H9 (cell line): ENCODE measurements at regions not wholly inside any gene's neighbourhood (a gene's known extent, or its start where the extent isn't known, plus 50 kb on each side); places are given as distances from the start of the nearest gene placed in this dataset.

Experiments used
- DNase-seq: peaks from one replicate; pipeline ENCODE4 v3.0.0-alpha.2; 2017
- H2AFZ ChIP-seq: one replicate; pipeline ENCODE4 v1.6.1; 2013; ENCODE audit warnings: mild to moderate bottlenecking, low read length, control low read depth, moderate library complexity
- H2AK5ac ChIP-seq: 2 replicates; pipeline ENCODE4 v1.6.1; 2013; ENCODE audit warnings: low read length, control low read depth, mixed read lengths; ENCODE audit not compliant: insufficient read length
- H2BK120ac ChIP-seq: one replicate; pipeline ENCODE4 v1.6.1; 2013; ENCODE audit warnings: low read depth, mild to moderate bottlenecking, low read length, control low read depth, inconsistent platforms; ENCODE audit not compliant: poor library complexity, severe bottlenecking
- H2BK12ac ChIP-seq: 2 replicates; pipeline ENCODE4 v1.6.1; 2013; ENCODE audit warnings: low read length, control low read depth, mixed read lengths, low read depth; ENCODE audit not compliant: insufficient read length
- H2BK15ac ChIP-seq: 2 replicates; pipeline ENCODE4 v1.6.1; 2013; ENCODE audit warnings: low read depth, low read length, control low read depth
- H2BK20ac ChIP-seq: one replicate; pipeline ENCODE4 v1.6.1; 2013; ENCODE audit warnings: low read depth, mild to moderate bottlenecking, low read length, control low read depth, inconsistent platforms; ENCODE audit not compliant: poor library complexity, severe bottlenecking
- H2BK5ac ChIP-seq: 2 replicates; pipeline ENCODE4 v1.6.1; 2013; ENCODE audit warnings: low read length, control low read depth, mixed read lengths; ENCODE audit not compliant: insufficient read length
- H3K14ac ChIP-seq: 2 replicates; pipeline ENCODE4 v1.6.1; 2013; ENCODE audit warnings: low read length, control low read depth; ENCODE audit not compliant: insufficient read depth
- H3K18ac ChIP-seq: 2 replicates; pipeline ENCODE4 v1.6.1; 2013; ENCODE audit warnings: low read depth, mild to moderate bottlenecking, mixed read lengths, low read length, control low read depth; ENCODE audit not compliant: insufficient read length
- H3K23ac ChIP-seq: 2 replicates; pipeline ENCODE4 v1.6.1; 2013; ENCODE audit warnings: low read length, control low read depth, mixed read lengths, low read depth; ENCODE audit not compliant: insufficient read length
- H3K23me2 ChIP-seq: 2 replicates; pipeline ENCODE4 v1.6.1; 2013; ENCODE audit warnings: low read depth, mild to moderate bottlenecking, mixed read lengths, low read length, control low read depth; ENCODE audit not compliant: insufficient read length, poor library complexity, severe bottlenecking
- H3K27ac ChIP-seq: 2 replicates; pipeline ENCODE4 v1.5.1; 2013; ENCODE audit warnings: low read length, control low read depth, mixed read lengths, low read depth; ENCODE audit not compliant: insufficient read length
- H3K27me3 ChIP-seq: 2 replicates; pipeline ENCODE4 v1.6.1; 2013; ENCODE audit warnings: low read length, control low read depth, inconsistent platforms; ENCODE audit not compliant: insufficient read depth
- H3K4ac ChIP-seq: 2 replicates; pipeline ENCODE4 v1.6.1; 2013; ENCODE audit warnings: low read depth, mild to moderate bottlenecking, control low read depth, inconsistent platforms, low read length, moderate library complexity
- H3K4me1 ChIP-seq: 2 replicates; pipeline ENCODE4 v1.6.1; 2013; ENCODE audit warnings: low read length, control low read depth, inconsistent platforms; ENCODE audit not compliant: insufficient read depth
- H3K4me2 ChIP-seq: 2 replicates; pipeline ENCODE4 v1.6.1; 2013; ENCODE audit warnings: low read length, control low read depth, mixed read lengths; ENCODE audit not compliant: insufficient read length, insufficient read depth
- H3K56ac ChIP-seq: 2 replicates; pipeline ENCODE4 v1.6.1; 2013; ENCODE audit warnings: low read depth, mild to moderate bottlenecking, mixed read lengths, low read length, control low read depth; ENCODE audit not compliant: insufficient read length
- H3K79me1 ChIP-seq: 2 replicates; pipeline ENCODE4 v1.6.1; 2013; ENCODE audit warnings: low read depth, mild to moderate bottlenecking, moderate library complexity, low read length, control low read depth, inconsistent platforms; ENCODE audit not compliant: insufficient read depth, poor library complexity, severe bottlenecking
- H3K79me2 ChIP-seq: 2 replicates; pipeline ENCODE4 v1.6.1; 2013; ENCODE audit warnings: low read length, control low read depth, inconsistent platforms; ENCODE audit not compliant: insufficient read depth
- H3K9ac ChIP-seq: 2 replicates; pipeline ENCODE4 v1.6.1; 2013; ENCODE audit warnings: low read length, control low read depth, mixed read lengths; ENCODE audit not compliant: insufficient read length; ENCODE audit errors: extremely low read depth
- H3K9me3 ChIP-seq: one replicate; pipeline ENCODE4 v1.6.1; 2013; ENCODE audit warnings: low read depth, low read length, inconsistent platforms; ENCODE audit not compliant: control insufficient read depth
- H3T11ph ChIP-seq: one replicate; pipeline ENCODE4 v1.6.1; 2013; ENCODE audit warnings: mild to moderate bottlenecking, low read length, control low read depth, inconsistent platforms
- H4K20me1 ChIP-seq: one replicate; pipeline ENCODE4 v1.6.1; 2013; ENCODE audit not compliant: control insufficient read depth, insufficient read length, insufficient read depth
- H4K5ac ChIP-seq: 2 replicates; pipeline ENCODE4 v1.6.1; 2013; ENCODE audit warnings: low read depth, mild to moderate bottlenecking, mixed read lengths, low read length, control low read depth; ENCODE audit not compliant: insufficient read length
- H4K8ac ChIP-seq: replicated peaks from 2 replicates; pipeline ENCODE4 v1.6.1; 2013; ENCODE audit warnings: low read length, control low read depth, mixed read lengths, low read depth; ENCODE audit not compliant: insufficient read length
- H4K91ac ChIP-seq: 2 replicates; pipeline ENCODE4 v1.6.1; 2013; ENCODE audit warnings: low read depth, mild to moderate bottlenecking, moderate library complexity, mixed read lengths, low read length, control low read depth; ENCODE audit not compliant: insufficient read length
- H3K27ac Mint-ChIP-seq, 3 experiments: 2 replicates in 2 of 3; 3 replicates in 1 of 3; pipeline ENCODE4 v1.8.0; 2020 to 2021; ENCODE audit warnings: mixed read lengths in 3 of 3, mild to moderate bottlenecking in 1 of 3, moderate library complexity in 1 of 3
- H3K27me3 Mint-ChIP-seq: 2 replicates; pipeline ENCODE4 v1.8.0; 2021; ENCODE audit warnings: low read depth, mild to moderate bottlenecking, moderate library complexity, mixed read lengths
- H3K36me3 Mint-ChIP-seq, 3 experiments: 2 replicates in 2 of 3; 3 replicates in 1 of 3; pipeline ENCODE4 v1.8.0; 2020 to 2021; ENCODE audit warnings: low read depth in 3 of 3, mixed read lengths in 3 of 3; ENCODE audit not compliant: insufficient read depth in 1 of 3
- H3K4me1 Mint-ChIP-seq, 2 experiments: 2 replicates each; pipeline ENCODE4 v1.8.0; 2020; ENCODE audit warnings: mixed read lengths in 2 of 2
- H3K4me3 Mint-ChIP-seq, 2 experiments: 2 replicates in 1 of 2; 3 replicates in 1 of 2; pipeline ENCODE4 v1.8.0; 2020 to 2021; ENCODE audit warnings: mild to moderate bottlenecking in 2 of 2, mixed read lengths in 2 of 2, moderate library complexity in 1 of 2
- H3K9me3 Mint-ChIP-seq, 2 experiments: 2 replicates in 1 of 2; 3 replicates in 1 of 2; pipeline ENCODE4 v1.8.0; 2020; ENCODE audit warnings: mild to moderate bottlenecking in 2 of 2, mixed read lengths in 2 of 2, moderate library complexity in 1 of 2
- WGBS: extraction: QIAGEN DNeasy Blood & Tissue Kit; methylation state at CpG from one replicate; pipeline ENCODE4 v1.1.7; 2013; ENCODE audit warnings: missing lambda C conversion rate, low lambda C conversion rate, mixed read lengths; ENCODE audit not compliant: insufficient read length; ENCODE audit errors: extremely low coverage; 5-methylcytosine and 5-hydroxymethylcytosine counted together
- TF ChIP-seq, protein P1 (sequence below): fragments of 200-600 bp; sonication (generic); conservative IDR thresholded peaks from 3 replicates; pipeline ENCODE4 v1.8.0; 2021; ENCODE audit warnings: antibody characterized with exemption, mild to moderate bottlenecking

DNA sequence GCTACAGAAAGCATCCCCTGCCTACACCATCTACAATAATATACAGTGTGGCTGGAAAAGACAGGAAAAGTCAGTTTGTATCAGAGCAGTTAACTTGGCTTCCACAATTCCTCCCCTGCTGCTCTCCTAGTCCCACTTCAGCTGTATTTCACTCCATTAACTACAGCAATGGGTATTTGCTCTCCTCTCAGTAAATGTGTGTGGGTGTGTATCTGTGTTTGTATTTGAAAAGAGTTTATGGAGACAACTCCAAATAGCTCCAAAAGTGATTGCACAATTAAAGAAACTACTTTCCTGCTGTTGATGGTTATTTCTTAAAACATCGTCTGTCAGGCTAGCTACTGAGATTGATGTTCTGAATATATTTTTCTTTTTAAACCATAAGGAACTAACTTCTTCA lies 333.7 kb upstream of the FIGN start:
- Histone ChIP-seq H2BK20ac (no peak overlapping the region), H3K27me3 (no peaks in the 10 kb centered on the region), H3K56ac (no peak overlapping the region), H2BK5ac (no peak overlapping the region), H3K18ac (no peak overlapping the region), H3T11ph (no peak overlapping the region), H3K23ac (no peak overlapping the region), H3K4ac (no peak overlapping the region), H3K27ac (no peak overlapping the region), H3K9ac (no peak overlapping the region), H3K23me2 (no peaks in the 10 kb centered on the region), H3K14ac (no peak overlapping the region), H2BK120ac (no peak overlapping the region), H4K91ac (no peak overlapping the region), H2AK5ac (no peak overlapping the region), H4K8ac (no peak overlapping the region), H2BK12ac (no peak overlapping the region), H2AFZ (no peak overlapping the region), H2BK15ac (no peak overlapping the region), H4K5ac (no peak overlapping the region), H3K4me2 (no peak overlapping the region), H3K4me1 (peaks cover 8% of the 10 kb centered on the region; the same call in 1 of the 2 replicates), H3K79me1 (no peaks in the 10 kb centered on the region), H3K9me3 (no peaks in the 10 kb centered on the region), H4K20me1 (no peaks in the 10 kb centered on the region), H3K79me2 (no peaks in the 10 kb centered on the region)
- H3K36me3 Mint-ChIP-seq = no peaks in the 10 kb centered on the region
- H3K4me3 Mint-ChIP-seq = no peak overlapping the region
- no peaks in the 10 kb centered on the region for H3K9me3 Mint-ChIP-seq
- TF ChIP-seq, protein P1, sequence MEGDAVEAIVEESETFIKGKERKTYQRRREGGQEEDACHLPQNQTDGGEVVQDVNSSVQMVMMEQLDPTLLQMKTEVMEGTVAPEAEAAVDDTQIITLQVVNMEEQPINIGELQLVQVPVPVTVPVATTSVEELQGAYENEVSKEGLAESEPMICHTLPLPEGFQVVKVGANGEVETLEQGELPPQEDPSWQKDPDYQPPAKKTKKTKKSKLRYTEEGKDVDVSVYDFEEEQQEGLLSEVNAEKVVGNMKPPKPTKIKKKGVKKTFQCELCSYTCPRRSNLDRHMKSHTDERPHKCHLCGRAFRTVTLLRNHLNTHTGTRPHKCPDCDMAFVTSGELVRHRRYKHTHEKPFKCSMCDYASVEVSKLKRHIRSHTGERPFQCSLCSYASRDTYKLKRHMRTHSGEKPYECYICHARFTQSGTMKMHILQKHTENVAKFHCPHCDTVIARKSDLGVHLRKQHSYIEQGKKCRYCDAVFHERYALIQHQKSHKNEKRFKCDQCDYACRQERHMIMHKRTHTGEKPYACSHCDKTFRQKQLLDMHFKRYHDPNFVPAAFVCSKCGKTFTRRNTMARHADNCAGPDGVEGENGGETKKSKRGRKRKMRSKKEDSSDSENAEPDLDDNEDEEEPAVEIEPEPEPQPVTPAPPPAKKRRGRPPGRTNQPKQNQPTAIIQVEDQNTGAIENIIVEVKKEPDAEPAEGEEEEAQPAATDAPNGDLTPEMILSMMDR = no peak
- peaks cover 25 to 30% of the 10 kb centered on the region in 2 experiments for H3K4me1 Mint-ChIP-seq
- WGBS = no CpG with 5 or more reads among the region's 1 CpG
- H3K27me3 Mint-ChIP-seq = no peaks in the 10 kb centered on the region
- DNase-seq = no peak
- H3K27ac Mint-ChIP-seq = no peak overlapping the region; a peak in 1 of 7 replicates
